GM23338 (cell line): ENCODE measurements at regions not wholly inside any gene's neighbourhood (a gene's known extent, or its start where the extent isn't known, plus 50 kb on each side); places are given as distances from the start of the nearest gene placed in this dataset.

Experiments
- ATAC-seq: fragments of 200-7000 bp; cut with Tn5 transposase; 3 replicates; pipeline ENCODE4 v1.9.1; 2020
- DNase-seq: peaks from one replicate; pipeline ENCODE4 v3.0.0-alpha.2; 2015; ENCODE audit warnings: low spot score
- H2AFZ ChIP-seq: fragments of 200-600 bp; sonication (generic); 2 replicates; pipeline ENCODE4 v1.8.0; 2016; ENCODE audit warnings: antibody characterized with exemption, mild to moderate bottlenecking, moderate library complexity
- H3F3A ChIP-seq: fragments of 200-600 bp; sonication (generic); replicated peaks from 2 replicates; pipeline ENCODE4 v1.8.0; 2017; ENCODE audit warnings: antibody characterized with exemption, mixed run types, low read depth
- H3K27ac ChIP-seq: fragments of 200-600 bp; sonication (generic); 2 replicates; pipeline ENCODE4 v1.6.1; 2016; ENCODE audit warnings: low read depth
- H3K27me3 ChIP-seq: fragments of 200-600 bp; sonication (generic); 2 replicates; pipeline ENCODE4 v1.8.0; 2016; ENCODE audit warnings: mild to moderate bottlenecking, mixed run types, moderate library complexity; ENCODE audit not compliant: insufficient read depth
- H3K36me3 ChIP-seq: fragments of 200-600 bp; sonication (generic); 2 replicates; pipeline ENCODE4 v1.8.0; 2016; ENCODE audit warnings: mild to moderate bottlenecking; ENCODE audit not compliant: insufficient read depth
- H3K4me1 ChIP-seq: fragments of 200-600 bp; sonication (generic); 2 replicates; pipeline ENCODE4 v1.8.0; 2016; ENCODE audit warnings: mild to moderate bottlenecking, moderate library complexity; ENCODE audit not compliant: insufficient read depth
- H3K4me2 ChIP-seq: fragments of 200-600 bp; sonication (generic); 2 replicates; pipeline ENCODE4 v1.7.1; 2017; ENCODE audit warnings: mixed run types
- H3K4me3 ChIP-seq: fragments of 200-600 bp; sonication (generic); 2 replicates; pipeline ENCODE4 v1.6.1; 2016; ENCODE audit warnings: mixed run types
- H3K79me2 ChIP-seq: fragments of 200-600 bp; sonication (generic); replicated peaks from 2 replicates; pipeline ENCODE4 v1.8.0; 2017; ENCODE audit warnings: mild to moderate bottlenecking; ENCODE audit not compliant: insufficient read depth
- H3K9me2 ChIP-seq: fragments of 200-600 bp; sonication (generic); 2 replicates; pipeline ENCODE4 v1.8.0; 2017; ENCODE audit not compliant: insufficient read depth
- H4K20me1 ChIP-seq: fragments of 200-600 bp; sonication (generic); replicated peaks from 2 replicates; pipeline ENCODE4 v1.8.0; 2017; ENCODE audit warnings: mild to moderate bottlenecking; ENCODE audit not compliant: insufficient read depth
- H3K27ac Mint-ChIP-seq: 2 replicates; pipeline ENCODE4 v1.8.0; 2020; ENCODE audit warnings: inconsistent platforms, mild to moderate bottlenecking, moderate library complexity, mixed read lengths
- H3K27me3 Mint-ChIP-seq: 3 replicates; pipeline ENCODE4 v1.8.0; 2022; ENCODE audit warnings: low read depth, mild to moderate bottlenecking, moderate library complexity, mixed read lengths, inconsistent platforms; ENCODE audit not compliant: insufficient read depth, poor library complexity
- H3K36me3 Mint-ChIP-seq: 3 replicates; pipeline ENCODE4 v1.8.0; 2021; ENCODE audit warnings: low read depth, mild to moderate bottlenecking, inconsistent platforms, moderate library complexity, mixed read lengths
- H3K4me1 Mint-ChIP-seq: 3 replicates; pipeline ENCODE4 v1.8.0; 2020; ENCODE audit warnings: mild to moderate bottlenecking, inconsistent platforms, mixed read lengths
- H3K4me3 Mint-ChIP-seq: 3 replicates; pipeline ENCODE4 v1.8.0; 2021; ENCODE audit warnings: moderate library complexity, mild to moderate bottlenecking, inconsistent platforms, mixed read lengths
- H3K9me3 Mint-ChIP-seq: 3 replicates; pipeline ENCODE4 v1.8.0; 2020; ENCODE audit warnings: moderate library complexity, mild to moderate bottlenecking, inconsistent platforms, mixed read lengths
- CREB1 ChIP-seq: fragments of 250-450 bp; sonication (Bioruptor Pico); IDR thresholded peaks from 2 replicates; pipeline ENCODE4 v1.5.0; 2020; ENCODE audit warnings: low read depth, mild to moderate bottlenecking, moderate library complexity
- ETS1 ChIP-seq: IDR thresholded peaks from 2 replicates; pipeline ENCODE4 v1.6.1; 2016; ENCODE audit warnings: antibody characterized with exemption
- EZH2 ChIP-seq: fragments of 200-600 bp; sonication (generic); IDR thresholded peaks from one replicate; pipeline ENCODE4 v1.8.0; 2017; ENCODE audit warnings: antibody characterized with exemption, mild to moderate bottlenecking, low read depth; ENCODE audit not compliant: unreplicated experiment
- EZH2phosphoT487 ChIP-seq: fragments of 200-600 bp; sonication (generic); IDR thresholded peaks from one replicate; pipeline ENCODE4 v1.8.1; 2018; ENCODE audit warnings: antibody characterized with exemption; ENCODE audit not compliant: unreplicated experiment
- JUNB ChIP-seq: IDR thresholded peaks from one replicate; pipeline ENCODE4 v1.6.1; 2016; ENCODE audit warnings: antibody characterized with exemption; ENCODE audit not compliant: unreplicated experiment
- NANOG ChIP-seq: IDR thresholded peaks from 2 replicates; pipeline ENCODE4 v1.6.1; 2016; ENCODE audit warnings: antibody characterized with exemption, borderline replicate concordance
- POLR2AphosphoS5 ChIP-seq: IDR thresholded peaks from 2 replicates; pipeline ENCODE4 v1.6.1; 2016; ENCODE audit warnings: antibody characterized with exemption, low read depth
- REST ChIP-seq: IDR thresholded peaks from one replicate; pipeline ENCODE4 v1.6.1; 2018; ENCODE audit warnings: antibody characterized with exemption; ENCODE audit not compliant: unreplicated experiment
- STAT1 ChIP-seq: IDR thresholded peaks from one replicate; pipeline ENCODE4 v1.6.1; 2016; ENCODE audit warnings: antibody characterized with exemption; ENCODE audit not compliant: unreplicated experiment
- ZNF114 ChIP-seq: fragments of 250-450 bp; sonication (Bioruptor Pico); IDR thresholded peaks from 2 replicates; pipeline ENCODE4 v1.5.0; 2020; ENCODE audit warnings: mild to moderate bottlenecking, moderate library complexity
- ZNF331 ChIP-seq: fragments of 250-450 bp; sonication (Bioruptor Pico); IDR thresholded peaks from 2 replicates; pipeline ENCODE4 v1.5.0; 2020; ENCODE audit warnings: low read depth, mild to moderate bottlenecking, moderate library complexity
- ZNF462 ChIP-seq: fragments of 250-450 bp; sonication (Bioruptor Pico); IDR thresholded peaks from 2 replicates; pipeline ENCODE4 v1.5.0; 2020; ENCODE audit warnings: mild to moderate bottlenecking, moderate library complexity
- TF ChIP-seq, protein P1 (sequence below), 2 experiments: fragments of 200-600 bp in 1 of 2; sonication (generic) in 1 of 2; conservative IDR thresholded peaks; 2 replicates each; pipeline versions ENCODE4 v1.5.1 to v1.6.1; 2016 to 2017; ENCODE audit warnings: antibody characterized with exemption in 2 of 2, low read depth in 2 of 2, mild to moderate bottlenecking in 2 of 2, moderate library complexity in 1 of 2

- Histone ChIP-seq H3K27me3 (no peaks in the 10 kb centered on the region), H3K9me2 (peaks cover 7% of the 10 kb centered on the region; the same call in 1 of the 2 replicates), H2AFZ (no peak overlapping the region), H3K27ac (no peak overlapping the region), H3K36me3 (no peaks in the 10 kb centered on the region), H3K4me2 (no peak overlapping the region), H3K4me3 (no peak overlapping the region), H3F3A (no peaks in the 10 kb centered on the region), H3K79me2 (no peaks in the 10 kb centered on the region), H4K20me1 (no peaks in the 10 kb centered on the region), H3K4me1 (no peaks in the 10 kb centered on the region)
- DNase-seq = no peak
- no peak for ATAC-seq
- H3K36me3 Mint-ChIP-seq = peaks cover 24% of the 10 kb centered on the region; the same call in 2 of the 3 replicates
- no peak for TF ChIP-seq EZH2
- TF ChIP-seq ZNF331 (CRISPR knock-in tag) = no peak
- TF ChIP-seq JUNB = no peak
- TF ChIP-seq CREB1 (CRISPR knock-in tag) = no peak
- TF ChIP-seq STAT1 = no peak
- TF ChIP-seq POLR2AphosphoS5 = no peak
- TF ChIP-seq, protein P1, sequence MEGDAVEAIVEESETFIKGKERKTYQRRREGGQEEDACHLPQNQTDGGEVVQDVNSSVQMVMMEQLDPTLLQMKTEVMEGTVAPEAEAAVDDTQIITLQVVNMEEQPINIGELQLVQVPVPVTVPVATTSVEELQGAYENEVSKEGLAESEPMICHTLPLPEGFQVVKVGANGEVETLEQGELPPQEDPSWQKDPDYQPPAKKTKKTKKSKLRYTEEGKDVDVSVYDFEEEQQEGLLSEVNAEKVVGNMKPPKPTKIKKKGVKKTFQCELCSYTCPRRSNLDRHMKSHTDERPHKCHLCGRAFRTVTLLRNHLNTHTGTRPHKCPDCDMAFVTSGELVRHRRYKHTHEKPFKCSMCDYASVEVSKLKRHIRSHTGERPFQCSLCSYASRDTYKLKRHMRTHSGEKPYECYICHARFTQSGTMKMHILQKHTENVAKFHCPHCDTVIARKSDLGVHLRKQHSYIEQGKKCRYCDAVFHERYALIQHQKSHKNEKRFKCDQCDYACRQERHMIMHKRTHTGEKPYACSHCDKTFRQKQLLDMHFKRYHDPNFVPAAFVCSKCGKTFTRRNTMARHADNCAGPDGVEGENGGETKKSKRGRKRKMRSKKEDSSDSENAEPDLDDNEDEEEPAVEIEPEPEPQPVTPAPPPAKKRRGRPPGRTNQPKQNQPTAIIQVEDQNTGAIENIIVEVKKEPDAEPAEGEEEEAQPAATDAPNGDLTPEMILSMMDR (conservative IDR thresholded peaks at IDR 0.05; ENCODE audit: low read depth in 2 of 2) = no peak
- TF ChIP-seq REST = no peak
- TF ChIP-seq EZH2phosphoT487 = no peak
- TF ChIP-seq NANOG = no peak
- TF ChIP-seq ETS1 = no peak
- TF ChIP-seq ZNF462 = no peak
- TF ChIP-seq ZNF114 = no peak
- no peak overlapping the region for H3K4me3 Mint-ChIP-seq
- H3K4me1 Mint-ChIP-seq = no peaks in the 10 kb centered on the region
- peaks cover 22% of the 10 kb centered on the region for H3K9me3 Mint-ChIP-seq
- H3K27ac Mint-ChIP-seq = no peak overlapping the region
- no peaks in the 10 kb centered on the region for H3K27me3 Mint-ChIP-seq
These were observed 898.9 kb upstream of the ADGRB3 start for GRCh38 chr6:67736161-67736560.
